Colonic mucosa (tissue), 4 donors: ENCODE measurements at regions not wholly inside any gene's neighbourhood (a gene's known extent, or its start where the extent isn't known, plus 50 kb on each side); places are given as distances from the start of the nearest gene placed in this dataset.

Experiments used
- DNase-seq: peaks from one replicate; pipeline ENCODE4 v3.0.0-alpha.2; 2020
- H3K27ac ChIP-seq: fragments of 200-600 bp; one replicate; pipeline ENCODE4 v1.8.0; 2021
- H3K27me3 ChIP-seq: fragments of 200-600 bp; one replicate; pipeline ENCODE4 v1.8.0; 2021
- H3K36me3 ChIP-seq: fragments of 200-600 bp; one replicate; pipeline ENCODE4 v1.8.0; 2021
- H3K4me1 ChIP-seq: fragments of 200-600 bp; one replicate; pipeline ENCODE4 v1.8.0; 2021; ENCODE audit warnings: mild to moderate bottlenecking
- H3K4me3 ChIP-seq: fragments of 200-600 bp; one replicate; pipeline ENCODE4 v1.8.0; 2021
- H3K9ac ChIP-seq, 2 donors: one replicate each; pipeline ENCODE4 v1.7.0; 2013; ENCODE audit warnings: control low read depth in 2 of 2, low read depth in 2 of 2, low read length in 2 of 2
- H3K9me3 ChIP-seq: fragments of 200-600 bp; one replicate; pipeline ENCODE4 v1.8.0; 2021
- intact Hi-C: fragments of 100-400 bp; cut with DNase I; formaldehyde crosslinking; loops from one replicate; pipeline ENCODE4 v1.14.1; 2022
- TF ChIP-seq, protein P1 (sequence below): fragments of 200-600 bp; IDR thresholded peaks from one replicate; pipeline ENCODE4 v1.8.0; 2022; ENCODE audit warnings: antibody characterized with exemption, mild to moderate bottlenecking
- donor health status: healthy.
- donor health status: DM: no; HTN: no; CAD: no.
- donor health status: DM: no; HTN: no; CAD: no.

GRCh38 chr3:28173836-28174235 is 67.6 kb upstream of the CMC1 start:
- TF ChIP-seq, protein P1, sequence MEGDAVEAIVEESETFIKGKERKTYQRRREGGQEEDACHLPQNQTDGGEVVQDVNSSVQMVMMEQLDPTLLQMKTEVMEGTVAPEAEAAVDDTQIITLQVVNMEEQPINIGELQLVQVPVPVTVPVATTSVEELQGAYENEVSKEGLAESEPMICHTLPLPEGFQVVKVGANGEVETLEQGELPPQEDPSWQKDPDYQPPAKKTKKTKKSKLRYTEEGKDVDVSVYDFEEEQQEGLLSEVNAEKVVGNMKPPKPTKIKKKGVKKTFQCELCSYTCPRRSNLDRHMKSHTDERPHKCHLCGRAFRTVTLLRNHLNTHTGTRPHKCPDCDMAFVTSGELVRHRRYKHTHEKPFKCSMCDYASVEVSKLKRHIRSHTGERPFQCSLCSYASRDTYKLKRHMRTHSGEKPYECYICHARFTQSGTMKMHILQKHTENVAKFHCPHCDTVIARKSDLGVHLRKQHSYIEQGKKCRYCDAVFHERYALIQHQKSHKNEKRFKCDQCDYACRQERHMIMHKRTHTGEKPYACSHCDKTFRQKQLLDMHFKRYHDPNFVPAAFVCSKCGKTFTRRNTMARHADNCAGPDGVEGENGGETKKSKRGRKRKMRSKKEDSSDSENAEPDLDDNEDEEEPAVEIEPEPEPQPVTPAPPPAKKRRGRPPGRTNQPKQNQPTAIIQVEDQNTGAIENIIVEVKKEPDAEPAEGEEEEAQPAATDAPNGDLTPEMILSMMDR: no peak
- no peaks in the 10 kb centered on the region for H3K36me3 ChIP-seq
- intact Hi-C loops: no loop called here
- no peaks in the 10 kb centered on the region for H3K9me3 ChIP-seq
- DNase-seq: no peak
- H3K9ac ChIP-seq: no peak overlapping the region
- H3K4me1 ChIP-seq: no peaks in the 10 kb centered on the region
- no peak overlapping the region for H3K4me3 ChIP-seq
- no peak overlapping the region for H3K27ac ChIP-seq
- no peaks in the 10 kb centered on the region for H3K27me3 ChIP-seq

DNA sequence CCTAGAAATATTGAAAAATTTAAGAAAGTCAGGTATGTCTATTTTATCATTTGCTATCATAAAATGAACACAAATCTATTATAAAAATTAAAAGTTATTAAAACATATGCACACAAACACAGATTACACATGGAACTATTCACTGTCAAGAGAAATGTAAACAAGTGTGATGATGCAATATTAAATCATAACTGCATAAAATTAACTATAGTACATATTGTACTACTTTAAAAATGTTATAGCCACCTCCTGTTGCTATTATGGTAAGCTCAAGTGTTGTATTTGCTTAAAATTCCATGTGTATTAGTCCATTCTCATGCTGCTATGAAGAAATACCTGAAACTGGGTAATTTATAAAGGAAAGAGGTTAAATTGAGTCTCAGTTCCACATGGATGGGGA is 54.7 kb upstream of the CMC1 start:
- TF ChIP-seq, protein P1: no peak
- H3K27ac ChIP-seq: no peak overlapping the region

DNA sequence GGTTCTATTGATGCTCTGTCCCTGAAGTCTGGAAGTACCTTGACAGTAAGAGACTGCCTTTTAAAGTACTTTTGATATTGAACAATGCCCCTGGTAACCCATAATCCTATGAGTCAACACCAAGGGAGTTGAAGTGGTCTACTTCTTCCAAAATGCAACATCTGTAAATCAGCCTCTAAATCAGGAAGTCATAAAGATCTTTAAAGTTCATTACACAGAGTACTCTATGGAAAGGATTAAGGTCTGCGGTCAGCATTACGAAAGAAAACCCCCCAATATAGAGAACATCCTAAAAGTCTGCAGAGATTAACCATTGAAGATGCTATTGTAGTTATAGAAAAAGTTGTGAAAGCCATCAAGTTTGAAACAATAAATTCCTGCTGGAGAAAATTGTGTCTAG is 52.7 kb upstream of the CMC1 start:
- Histone ChIP-seq H3K9me3 (no peaks in the 10 kb centered on the region), H3K4me3 (no peak overlapping the region), H3K9ac (no peak overlapping the region), H3K27ac (no peak overlapping the region), H3K4me1 (no peaks in the 10 kb centered on the region), H3K27me3 (no peaks in the 10 kb centered on the region), H3K36me3 (no peaks in the 10 kb centered on the region)
- DNase-seq: no peak
- intact Hi-C loops: no loop called here
- TF ChIP-seq, protein P1: no peak

More for the DNA sequence above, 54.7 kb upstream of the CMC1 start:
- Histone ChIP-seq H3K9me3 (no peaks in the 10 kb centered on the region), H3K27me3 (no peaks in the 10 kb centered on the region), H3K4me1 (no peaks in the 10 kb centered on the region), H3K36me3 (no peaks in the 10 kb centered on the region), H3K9ac (no peak overlapping the region), H3K4me3 (no peak overlapping the region)
- intact Hi-C loops: no loop called here
- no peak for DNase-seq

DNA sequence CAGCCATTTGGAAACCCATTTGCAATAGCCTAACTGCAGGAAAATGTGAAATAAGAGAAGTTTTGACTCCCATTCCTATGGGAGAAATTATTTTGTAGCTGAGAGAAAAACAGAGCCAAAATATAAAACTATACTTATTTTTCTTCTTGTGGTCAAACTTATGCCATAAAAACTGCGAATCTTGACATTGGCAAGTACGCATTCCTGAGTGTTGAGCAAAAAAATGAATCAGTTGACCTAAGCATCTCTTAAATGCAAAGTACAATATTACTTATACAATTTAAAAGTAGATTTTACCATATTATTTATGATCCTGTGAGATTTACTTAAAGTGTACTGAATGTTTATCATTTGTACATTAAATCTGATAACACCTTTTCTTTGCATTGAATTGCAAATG is 50.1 kb upstream of the CMC1 start:
- Histone ChIP-seq H3K36me3 (no peaks in the 10 kb centered on the region), H3K4me1 (no peaks in the 10 kb centered on the region), H3K9ac (no peak overlapping the region), H3K27ac (no peak overlapping the region), H3K9me3 (no peaks in the 10 kb centered on the region), H3K27me3 (no peaks in the 10 kb centered on the region), H3K4me3 (no peak overlapping the region)
- no peak for DNase-seq
- intact Hi-C loops: no loop called here
- TF ChIP-seq, protein P1: no peak
